ENCODE measurements at regions not wholly inside any gene's neighbourhood (a gene's known extent, or its start where the extent isn't known, plus 50 kb on each side); places are given as distances from the start of the nearest gene placed in this dataset.

DNA sequence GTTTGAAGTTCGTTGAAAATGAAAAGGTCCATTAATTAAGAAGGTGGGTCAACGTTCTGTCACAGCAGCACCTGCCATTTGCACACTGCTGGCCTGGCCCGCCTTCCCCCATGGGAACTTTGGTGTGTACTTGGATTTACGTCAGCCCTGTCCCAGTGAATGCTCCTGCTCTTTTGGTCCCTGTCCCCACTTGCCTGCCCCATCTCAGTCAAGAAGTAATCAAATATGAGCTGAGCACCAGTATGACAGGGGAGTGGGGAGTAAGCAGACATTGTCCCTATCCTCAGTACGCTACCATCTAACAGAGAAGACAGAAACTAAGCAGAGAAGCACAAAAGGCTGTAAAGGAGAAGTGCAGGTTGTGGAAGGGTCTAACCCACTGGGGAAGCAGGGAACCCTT, 65.1 kb downstream of the SLC4A3 start:
- no peak for DNase-seq

DNA sequence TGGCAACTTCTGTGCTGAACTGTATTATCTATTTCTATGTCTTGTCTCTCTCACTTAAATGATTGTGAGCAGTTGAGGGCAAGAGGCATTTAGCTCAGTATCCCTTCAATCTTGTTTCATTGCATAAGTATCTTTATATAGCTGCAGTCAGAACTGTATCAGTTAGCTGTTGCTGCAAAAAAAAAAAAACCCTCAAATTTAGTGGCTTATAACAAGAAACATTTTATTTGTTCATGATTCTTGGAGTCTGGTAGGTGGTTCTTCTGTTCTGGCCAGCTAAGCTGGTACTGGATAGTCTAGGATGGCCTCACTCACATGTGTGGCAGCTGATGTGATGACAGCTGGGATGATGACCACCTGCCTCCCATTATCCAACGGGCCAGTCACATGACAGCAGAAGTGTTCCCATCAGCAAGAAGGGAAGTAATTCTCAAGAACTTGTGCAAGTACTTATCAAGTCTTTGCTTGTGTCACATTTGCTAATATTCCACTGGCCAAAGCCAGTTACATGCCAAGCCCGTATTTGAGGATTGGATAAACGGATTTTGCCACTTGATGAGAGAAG, 67.8 kb downstream of the SLC4A3 start:
- DNase-seq, result no peak

DNA sequence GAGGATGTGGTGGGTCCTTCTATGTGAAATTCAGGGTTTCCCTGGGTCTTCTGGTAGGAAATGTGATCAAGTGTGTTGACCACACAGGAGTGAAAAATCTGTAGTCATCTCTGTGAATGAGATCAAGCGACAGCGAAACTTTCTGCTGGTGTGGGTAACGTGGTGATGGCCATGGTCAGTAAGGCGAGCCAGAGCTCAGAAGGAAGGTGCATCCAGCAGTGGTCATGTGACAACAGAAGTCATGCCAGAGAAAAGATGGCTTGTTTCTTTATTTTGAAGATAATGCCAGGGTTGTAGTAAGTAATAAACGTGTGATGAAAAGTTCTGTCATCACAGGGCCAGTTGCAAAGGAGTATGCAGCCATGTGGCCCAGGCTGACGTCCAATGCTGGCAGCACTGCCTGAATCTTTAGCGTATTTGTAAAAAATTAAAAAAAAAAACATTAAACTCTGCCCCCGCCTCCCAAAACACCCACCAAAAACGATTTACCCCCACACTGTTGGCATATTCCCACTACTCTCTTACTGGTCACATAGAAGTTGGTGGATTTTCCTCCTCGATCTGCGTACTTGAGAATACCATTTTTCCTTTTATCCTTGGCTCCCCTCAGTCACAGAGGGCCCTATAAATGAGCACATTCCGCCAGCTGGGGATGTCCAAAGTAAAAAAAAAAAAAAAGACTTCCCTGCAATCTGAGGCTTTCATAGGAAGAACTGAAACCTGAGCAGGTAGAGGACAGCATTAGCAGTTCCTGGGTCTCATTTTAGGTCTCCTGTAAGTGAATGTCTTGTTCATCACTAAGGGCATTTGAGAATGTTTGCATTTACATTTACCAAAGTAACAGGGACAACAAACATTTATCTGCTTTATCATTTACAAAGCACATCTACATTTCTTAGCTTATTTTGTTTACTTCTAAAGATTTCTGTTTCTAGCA, 70.6 kb downstream of the SLC4A3 start:
- DNase-seq, result no peak

DNA sequence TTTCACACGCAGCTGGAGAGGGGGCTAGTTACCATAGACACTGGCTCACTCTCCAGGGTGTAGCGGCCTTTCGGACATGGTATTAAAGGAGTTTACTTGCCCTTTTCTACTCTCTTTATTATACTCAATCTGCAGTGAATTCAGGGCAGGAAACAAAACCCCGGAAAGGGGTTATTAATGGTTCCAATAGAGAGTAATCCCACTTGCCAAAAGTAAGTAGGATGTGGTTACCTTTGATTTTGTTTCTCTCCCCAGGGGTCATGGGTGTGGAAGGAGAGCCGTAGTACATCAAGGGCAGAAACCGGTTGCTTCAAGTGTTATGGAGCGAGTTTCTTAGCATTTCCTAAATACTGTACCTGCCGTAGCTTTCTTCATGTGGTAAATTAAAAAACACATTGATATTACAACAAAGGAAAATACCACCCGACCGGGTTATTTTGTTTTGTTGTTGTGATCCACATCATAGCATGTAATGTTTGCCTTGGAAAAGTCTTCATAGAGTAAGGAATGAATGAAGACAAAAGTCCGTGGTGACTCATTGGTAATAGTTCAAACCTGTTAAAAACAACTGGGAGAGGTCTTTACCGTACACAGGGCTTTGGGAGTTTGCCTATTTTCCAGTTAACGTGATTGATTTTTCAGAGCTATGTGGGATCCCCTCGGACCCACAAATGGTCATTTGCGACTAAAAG, 71.5 kb downstream of the SLC4A3 start:
- DNase-seq, result no peak

DNA sequence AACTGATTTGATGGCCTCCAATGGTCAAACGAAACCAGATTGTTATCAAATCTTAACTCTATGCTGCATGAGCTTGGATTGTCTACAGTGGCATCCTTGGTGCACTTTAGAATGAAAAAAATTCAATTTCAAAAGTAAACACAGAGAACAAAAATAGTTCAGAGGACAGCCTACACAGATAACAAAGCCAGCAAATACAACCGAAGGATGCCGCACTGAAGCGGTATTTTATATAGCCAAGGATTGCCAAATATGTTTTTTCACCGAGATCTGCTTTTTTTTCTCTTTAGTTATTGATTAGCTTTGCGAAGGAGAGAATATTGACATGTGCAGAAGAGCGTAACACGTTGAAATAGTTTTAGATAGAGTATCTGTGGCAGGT, 72.0 kb downstream of the SLC4A3 start:
- DNase-seq, result no peak

DNA sequence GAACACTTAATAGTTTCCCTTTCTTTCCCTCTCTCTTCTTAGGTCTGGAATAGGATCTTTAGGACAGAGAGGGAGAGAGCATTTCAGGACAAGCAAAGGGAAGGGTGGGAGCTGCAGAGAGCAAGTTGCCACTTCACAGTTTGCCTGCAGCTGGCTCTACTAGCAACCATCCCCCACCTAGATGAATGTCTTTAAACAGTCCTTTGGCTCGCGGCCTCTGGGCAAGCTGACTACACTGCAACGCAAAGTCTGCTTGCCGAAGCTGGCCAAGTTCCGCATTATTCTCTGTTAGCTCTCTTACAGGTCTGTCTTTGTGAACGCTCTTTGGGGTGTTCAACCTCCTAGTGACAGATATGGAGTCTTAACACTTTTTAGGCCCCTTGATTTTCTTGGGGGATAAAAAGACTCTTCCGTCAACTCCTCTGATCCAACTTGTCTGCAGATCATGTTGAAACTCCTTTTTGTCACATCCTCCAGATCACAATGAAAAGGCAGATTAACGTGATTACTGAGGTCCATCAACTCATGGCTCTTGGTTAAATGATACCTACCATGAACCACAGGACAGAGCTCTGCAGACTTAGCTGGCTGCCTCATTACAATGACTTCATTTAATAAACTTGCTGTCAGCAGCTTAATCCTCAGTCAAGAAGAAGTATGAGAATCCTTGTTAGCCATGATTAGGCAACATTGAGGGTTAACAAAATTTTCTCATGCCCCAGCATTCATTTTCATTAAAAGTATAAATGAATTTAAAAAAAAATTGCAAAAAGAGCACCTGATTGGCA, 74.6 kb downstream of the SLC4A3 start:
- DNase-seq, result no peak

DNA sequence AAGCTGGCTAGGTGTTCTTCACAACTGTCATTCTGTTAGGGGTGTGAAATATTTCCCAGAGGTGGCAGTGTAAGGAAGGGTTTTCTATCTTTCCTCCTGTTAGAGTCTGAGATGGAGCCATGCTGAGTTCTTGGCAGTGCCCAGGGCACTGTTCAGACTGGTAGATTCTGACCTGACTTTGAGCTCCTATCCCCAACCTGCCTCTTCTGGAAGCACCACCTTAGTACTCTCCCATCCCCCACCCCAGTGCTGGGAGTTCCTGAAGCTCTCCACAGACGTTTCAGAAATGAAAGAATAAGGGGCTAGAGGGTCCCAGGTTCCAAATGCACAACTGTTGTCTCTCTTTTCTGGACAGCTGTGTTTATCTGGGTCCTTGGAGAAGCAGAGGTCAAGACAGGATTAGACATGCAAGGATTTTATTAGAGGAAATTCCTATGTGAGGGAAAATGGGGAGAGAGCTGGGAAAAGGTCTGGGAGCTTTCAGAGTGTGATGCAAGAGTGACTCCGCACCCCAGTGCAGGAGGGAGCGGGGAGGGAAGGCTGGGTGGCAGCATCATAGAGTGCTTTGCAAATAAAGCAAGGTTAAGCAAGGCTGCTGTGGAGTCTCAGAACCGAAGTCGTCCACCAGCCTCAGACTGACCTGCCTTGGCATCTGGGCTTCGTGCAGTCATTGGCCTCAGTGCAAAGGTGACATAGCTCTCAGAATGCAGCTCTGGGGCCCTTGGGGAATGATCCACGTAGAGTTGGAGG, 75.5 kb downstream of the SLC4A3 start:
- DNase-seq, result no peak

DNA sequence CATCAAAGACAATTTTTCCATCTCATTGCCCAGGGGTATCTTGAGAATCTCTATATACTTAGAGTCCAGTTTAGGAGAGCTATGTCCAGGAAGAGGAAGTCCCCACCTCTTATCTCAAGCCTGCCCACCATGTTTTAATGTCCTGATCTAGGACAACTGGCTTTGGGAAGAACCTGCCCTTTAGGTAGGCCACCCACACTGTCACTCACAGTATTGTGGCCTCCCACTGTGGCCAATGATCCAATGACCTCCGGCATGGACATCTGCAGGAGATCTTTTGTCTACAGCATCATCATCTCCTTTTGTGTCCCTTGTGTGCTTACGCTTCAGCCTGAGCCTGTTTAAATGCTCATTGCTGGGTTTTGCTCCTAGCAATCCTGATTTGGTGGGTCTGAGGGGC, 77.4 kb downstream of the SLC4A3 start:
- DNase-seq, result no peak

DNA sequence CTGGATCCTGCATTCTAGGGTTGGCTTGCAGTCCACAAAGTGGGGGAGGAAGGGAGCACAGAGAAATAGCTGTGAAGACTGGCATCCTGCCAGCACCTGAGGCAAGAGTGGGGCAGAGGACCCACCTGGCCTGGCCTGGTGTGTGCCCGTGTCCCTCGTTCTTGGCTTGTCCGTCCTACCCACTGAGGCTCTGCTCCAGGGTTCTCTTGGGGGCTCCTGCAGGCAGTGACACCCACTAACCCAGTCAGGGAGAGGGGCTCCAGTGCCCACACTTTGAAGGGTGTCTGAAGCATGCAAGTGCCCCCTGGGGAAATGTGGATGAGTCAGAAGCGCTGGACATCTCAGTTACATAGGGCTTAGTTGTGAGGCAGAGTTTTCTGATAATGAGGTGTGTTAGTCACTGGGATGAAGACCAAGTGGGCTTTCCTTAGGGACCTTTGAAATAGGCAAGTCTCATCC, 79.4 kb downstream of the SLC4A3 start:
- DNase-seq, result no peak

DNA sequence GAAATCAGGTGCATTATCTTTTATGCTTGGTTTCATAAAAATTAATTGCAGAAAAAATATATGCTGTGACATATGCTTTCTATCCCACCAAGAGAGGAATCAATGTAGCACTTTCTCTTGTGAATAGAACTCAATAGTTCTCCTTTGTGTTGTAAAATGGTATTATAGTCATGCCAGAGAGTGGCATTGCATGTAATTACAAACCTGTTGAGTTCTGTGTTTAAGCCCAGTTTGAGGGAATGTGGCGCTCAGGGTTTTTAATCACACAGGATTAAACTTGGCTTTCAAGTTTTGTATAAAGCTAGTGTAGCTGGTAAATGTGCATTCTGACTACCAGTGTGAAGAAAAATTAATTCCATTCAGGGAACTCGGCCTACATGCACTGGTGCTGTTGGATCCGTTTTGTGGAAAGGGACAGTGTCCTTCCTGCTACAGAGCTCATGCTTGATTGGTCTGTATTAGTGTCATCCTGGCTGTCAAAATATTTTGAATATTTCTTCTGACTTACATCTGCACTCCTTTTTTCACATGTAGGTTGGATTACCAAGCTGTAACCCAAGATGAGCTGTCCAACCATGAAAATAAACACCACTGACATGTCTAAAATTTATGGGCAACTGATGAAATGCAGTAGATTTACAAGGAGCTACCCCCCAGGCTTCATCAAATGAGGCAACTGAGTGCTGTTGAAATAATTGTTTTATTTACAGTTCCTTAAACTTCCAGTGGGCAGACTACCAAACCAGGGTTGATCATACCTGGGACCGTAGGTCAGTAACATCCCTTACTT, 80.3 kb downstream of the SLC4A3 start:
- DNase-seq, result no peak

DNA sequence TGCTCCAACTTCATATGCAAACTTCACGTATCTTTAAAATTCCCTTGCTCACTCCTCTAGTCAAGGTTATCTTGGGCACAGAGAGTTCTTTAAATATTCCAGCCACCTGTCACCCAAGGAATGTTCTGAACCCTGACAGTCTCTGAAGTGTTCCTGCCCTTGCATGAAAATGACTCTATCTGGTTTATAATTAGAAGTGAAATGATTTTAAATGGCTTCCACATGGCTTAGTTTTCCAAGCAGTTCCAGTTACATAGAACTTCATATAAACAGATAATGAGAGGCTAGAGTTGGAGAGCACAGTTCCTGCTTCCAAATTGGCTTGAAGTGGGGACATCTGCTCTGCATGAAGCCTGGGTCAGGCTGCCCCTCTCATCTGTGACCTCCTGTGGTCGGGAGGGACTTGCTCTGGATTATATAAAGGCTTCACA, 81.9 kb downstream of the SLC4A3 start:
- no peak for DNase-seq

DNA sequence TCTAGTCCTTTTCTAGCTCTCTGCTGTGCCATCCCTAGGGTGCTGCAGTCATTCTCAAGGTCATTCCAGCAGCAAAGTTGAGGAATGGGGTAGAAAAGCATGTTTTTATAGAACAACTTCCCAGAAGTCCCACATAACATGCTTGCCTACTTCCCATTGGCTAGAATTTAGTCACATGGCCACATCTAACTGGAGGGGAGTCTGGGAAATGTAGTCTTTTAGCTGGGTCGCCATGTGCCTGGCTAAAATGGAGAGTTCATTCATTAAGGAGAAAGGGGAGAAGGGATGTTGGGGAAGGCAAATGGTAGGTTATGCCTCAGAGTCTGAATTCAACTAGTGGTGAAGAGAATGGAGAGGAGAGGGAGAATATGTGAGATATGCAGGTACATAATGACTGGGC, 85.7 kb downstream of the SLC4A3 start:
- DNase-seq, result peak; percentile 70

DNA sequence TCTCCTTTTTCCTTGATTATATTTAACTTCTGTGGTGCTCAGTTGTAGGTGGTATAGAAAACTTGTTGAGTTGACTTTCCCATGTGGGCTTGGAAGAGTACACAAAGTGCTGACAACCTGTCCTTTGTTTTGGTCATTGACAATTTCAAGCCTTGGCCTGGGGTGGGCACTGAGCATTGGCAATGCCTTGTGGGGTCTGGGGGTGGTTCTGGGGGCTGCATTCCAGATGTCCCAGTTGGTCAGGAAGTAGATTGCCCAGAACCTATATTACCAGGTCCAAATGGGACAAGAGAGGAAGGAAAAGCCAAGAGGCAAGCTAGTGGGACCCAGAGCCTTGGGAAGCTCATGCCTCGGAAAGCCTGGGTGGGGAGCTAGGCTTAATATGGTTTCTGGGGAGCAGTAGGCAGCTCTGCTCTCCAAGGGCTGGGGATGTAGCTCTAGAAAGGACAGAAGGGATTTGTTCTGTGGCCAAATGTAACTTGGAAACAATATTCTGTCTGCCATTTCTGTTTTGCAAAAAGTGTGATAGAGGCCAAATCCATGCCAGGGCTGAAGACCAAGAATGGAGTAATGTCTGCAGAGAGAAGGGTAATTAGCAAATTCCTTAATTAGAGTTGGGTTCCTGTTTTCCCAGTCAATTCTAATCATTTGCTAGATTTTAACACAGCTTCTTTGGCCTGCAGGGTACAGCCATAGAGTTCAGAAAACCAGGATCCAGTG, 87.4 kb downstream of the SLC4A3 start:
- DNase-seq, result no peak

DNA sequence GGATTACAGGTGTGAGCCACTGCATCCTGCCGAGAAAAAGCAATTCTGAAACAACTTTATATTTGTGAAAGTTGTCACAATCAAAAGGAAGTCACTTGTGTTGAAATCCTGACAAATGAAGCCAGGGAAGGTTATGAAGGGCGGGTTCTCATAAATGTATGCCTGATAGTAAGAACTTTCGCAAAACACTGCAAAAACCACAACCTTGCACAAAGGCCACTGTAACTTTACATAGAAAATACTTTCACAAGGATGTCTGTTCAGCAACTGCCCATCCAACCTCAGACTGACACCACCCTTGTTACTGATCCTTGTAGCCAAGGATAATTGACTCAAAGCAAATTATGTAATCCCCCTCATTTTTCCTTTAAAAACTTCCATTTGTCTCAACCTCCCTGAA, 90.6 kb downstream of the SLC4A3 start:
- peak; percentile 7 for DNase-seq

DNA sequence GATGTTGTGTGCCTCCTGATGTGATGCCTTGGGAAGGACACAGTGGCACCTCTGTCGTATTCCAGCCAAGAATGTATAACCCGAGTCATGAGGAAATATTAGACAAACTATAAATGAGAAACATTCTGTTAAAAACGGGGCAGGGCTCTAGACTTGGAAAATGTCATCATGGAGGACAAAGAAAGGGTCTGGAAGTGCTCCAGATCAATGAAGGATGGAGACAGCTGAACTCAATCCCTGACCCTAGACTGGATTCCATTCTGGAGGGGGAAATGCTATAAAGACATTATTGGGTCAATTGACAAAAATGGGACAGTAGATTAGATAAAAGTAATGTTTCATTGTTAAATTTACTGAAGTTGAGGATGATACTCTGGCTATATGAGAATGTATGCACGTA, 92.1 kb downstream of the SLC4A3 start:
- no peak for DNase-seq

DNA sequence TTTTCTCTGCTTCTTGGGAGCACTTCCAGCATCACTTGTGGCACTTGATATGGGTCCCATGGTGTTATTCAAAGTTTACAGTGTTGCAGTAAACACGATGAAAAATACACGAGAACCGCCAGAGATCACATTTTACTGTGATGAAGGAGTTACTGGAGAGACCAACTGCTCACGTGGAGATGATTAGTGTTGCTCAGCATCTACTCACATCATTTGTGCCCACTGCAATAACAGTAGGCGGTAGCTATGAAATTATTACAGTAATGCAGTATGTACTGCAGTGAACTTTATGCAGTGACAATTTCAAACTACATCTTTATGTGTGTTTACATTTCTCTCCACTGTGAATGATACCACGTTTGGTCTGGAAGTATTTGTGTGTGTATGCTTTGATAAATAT, 93.5 kb downstream of the SLC4A3 start:
- DNase-seq, result no peak

DNA sequence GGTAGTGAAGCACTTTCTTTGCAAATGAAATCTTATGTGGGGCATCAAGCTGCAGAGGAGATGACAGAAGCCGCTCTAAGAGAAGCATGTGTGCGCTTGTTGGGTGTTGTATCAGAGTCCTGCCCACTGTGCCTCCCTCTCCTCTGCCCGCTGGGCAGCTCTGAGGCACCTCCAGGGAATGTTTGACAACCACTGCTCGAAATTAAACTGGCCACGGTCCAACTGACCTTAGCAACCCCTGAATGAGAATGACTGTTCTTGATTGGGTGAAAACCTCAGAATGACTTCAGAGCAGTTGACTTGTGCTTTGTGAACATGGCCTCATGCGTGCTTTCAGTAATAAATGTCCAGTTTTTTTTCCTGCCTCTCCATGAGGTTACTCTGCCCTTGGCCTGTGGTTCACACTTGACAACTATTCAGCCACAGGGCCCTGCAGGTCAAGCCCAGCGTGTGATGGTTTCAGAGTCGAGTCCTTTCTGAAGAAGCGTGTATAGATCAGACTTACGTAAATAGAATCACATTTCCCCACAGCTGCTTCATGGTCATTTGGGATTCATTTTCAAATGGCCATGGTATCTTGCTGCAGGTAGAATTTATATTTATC, 94.9 kb downstream of the SLC4A3 start:
- DNase-seq, result no peak

DNA sequence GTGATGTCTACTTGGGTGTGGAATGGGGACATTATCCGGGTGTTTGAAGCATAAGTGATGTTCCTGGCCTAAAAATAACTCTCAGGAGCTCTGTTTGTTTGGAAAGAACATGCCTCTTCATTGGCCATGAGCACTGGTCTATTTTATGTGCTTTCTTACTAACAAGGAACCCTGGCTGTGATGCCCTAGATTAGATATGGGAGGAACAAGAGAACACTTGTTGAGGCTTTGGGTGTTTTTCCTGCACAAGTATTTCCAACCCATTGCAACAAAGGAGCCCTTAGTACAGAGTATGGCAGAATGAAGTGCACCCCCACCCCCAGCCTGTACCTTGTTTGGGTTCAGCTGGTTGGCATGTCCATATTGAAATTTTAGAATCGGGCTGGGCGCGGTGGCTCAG, 95.9 kb downstream of the SLC4A3 start:
- DNase-seq, result no peak

DNA sequence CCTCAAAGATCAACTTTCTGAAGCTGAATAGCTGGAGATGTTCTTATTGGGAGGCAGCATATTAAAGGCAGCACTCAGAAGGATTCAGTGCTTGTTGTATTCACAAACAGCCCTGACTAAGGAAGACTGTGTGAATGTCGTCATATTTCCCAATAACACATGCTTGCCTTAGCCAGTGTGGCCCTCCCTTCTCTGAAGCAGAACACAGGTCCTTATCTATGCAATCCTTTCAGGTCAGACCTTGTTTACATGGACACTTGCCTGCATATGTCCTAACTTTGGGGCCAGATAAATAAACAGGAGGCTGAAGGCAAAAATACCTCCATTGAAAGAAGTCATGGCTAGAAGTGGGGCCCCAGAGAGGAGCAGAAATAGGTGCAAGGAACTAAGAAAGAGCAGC, 97.2 kb downstream of the SLC4A3 start:
- DNase-seq, result no peak

DNA sequence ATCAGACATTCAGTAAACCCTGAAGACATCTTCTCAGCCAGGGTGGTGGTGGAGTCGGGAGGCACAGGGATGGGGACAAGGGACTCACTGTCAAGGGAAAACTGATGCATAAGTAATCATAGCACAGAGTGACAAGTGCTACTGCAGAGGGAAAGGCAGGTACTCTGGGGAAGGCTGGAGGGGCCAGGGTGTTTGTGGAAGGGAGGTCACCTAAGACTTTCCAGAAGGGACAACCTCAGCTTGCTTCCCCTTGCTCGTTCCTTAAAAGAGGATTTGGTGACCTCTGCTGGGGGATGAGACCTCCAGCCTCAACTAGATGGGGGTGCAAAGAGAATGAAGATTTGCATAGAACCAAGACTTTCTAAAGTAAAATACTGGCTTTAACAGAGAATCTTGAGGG, 99.5 kb downstream of the SLC4A3 start:
- DNase-seq, result peak; percentile 4

All from hematopoietic multipotent progenitor cell treated with erythropoietin and hydrocortisone succinate and interleukin-3 and kit ligand, for 8 days (in vitro differentiated cells).